ENCODE measurements at regions not wholly inside any gene's neighbourhood (a gene's known extent, or its start where the extent isn't known, plus 50 kb on each side); places are given as distances from the start of the nearest gene placed in this dataset.

- no peak overlapping the region for H3K27ac ChIP-seq
- H3K9me3 ChIP-seq, result no peaks in the 10 kb centered on the region
- H3K36me3 ChIP-seq (ENCODE audit: insufficient read depth in 1 of 2, low read depth in 1 of 2), result no peaks in the 10 kb centered on the region
- WGBS, 3 donors, result 59 to 71% (median 69%) methylated on average over 4 of the region's 4 CpGs
- no peak for DNase-seq
- ATAC-seq, result no peak
- no peaks in the 10 kb centered on the region for H3K4me1 ChIP-seq
- no peaks in the 10 kb centered on the region for H3K27me3 ChIP-seq (ENCODE audit: insufficient read depth in 3 of 3, low read length in 2 of 3)
- no peak overlapping the region for H3K4me3 ChIP-seq
- intact Hi-C loops (cut with DNase I), result no loop called here
- TF ChIP-seq, protein P1, sequence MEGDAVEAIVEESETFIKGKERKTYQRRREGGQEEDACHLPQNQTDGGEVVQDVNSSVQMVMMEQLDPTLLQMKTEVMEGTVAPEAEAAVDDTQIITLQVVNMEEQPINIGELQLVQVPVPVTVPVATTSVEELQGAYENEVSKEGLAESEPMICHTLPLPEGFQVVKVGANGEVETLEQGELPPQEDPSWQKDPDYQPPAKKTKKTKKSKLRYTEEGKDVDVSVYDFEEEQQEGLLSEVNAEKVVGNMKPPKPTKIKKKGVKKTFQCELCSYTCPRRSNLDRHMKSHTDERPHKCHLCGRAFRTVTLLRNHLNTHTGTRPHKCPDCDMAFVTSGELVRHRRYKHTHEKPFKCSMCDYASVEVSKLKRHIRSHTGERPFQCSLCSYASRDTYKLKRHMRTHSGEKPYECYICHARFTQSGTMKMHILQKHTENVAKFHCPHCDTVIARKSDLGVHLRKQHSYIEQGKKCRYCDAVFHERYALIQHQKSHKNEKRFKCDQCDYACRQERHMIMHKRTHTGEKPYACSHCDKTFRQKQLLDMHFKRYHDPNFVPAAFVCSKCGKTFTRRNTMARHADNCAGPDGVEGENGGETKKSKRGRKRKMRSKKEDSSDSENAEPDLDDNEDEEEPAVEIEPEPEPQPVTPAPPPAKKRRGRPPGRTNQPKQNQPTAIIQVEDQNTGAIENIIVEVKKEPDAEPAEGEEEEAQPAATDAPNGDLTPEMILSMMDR (IDR thresholded peaks at IDR 0.05), result no peak
Observed at GRCh38 chr18:73365018-73365417, 497.2 kb upstream of the NETO1 start.

GRCh38 chr18:73355121-73355520 is 487.3 kb upstream of the NETO1 start:
- intact Hi-C loops (cut with DNase I), result no loop called here
- 57 to 71% (median 69%) methylated on average over 1 of the region's 1 CpG for WGBS, 3 donors
- Histone ChIP-seq H3K27ac (no peak overlapping the region), H3K9me3 (no peaks in the 10 kb centered on the region), H3K36me3 (ENCODE audit: insufficient read depth in 1 of 2, low read depth in 1 of 2) (no peaks in the 10 kb centered on the region), H3K4me1 (no peaks in the 10 kb centered on the region), H3K27me3 (ENCODE audit: insufficient read depth in 3 of 3, low read length in 2 of 3) (no peaks in the 10 kb centered on the region), H3K4me3 (no peak overlapping the region)
- no peak for DNase-seq
- TF ChIP-seq, protein P1 (IDR thresholded peaks at IDR 0.05), result no peak
- ATAC-seq, result no peak

DNA sequence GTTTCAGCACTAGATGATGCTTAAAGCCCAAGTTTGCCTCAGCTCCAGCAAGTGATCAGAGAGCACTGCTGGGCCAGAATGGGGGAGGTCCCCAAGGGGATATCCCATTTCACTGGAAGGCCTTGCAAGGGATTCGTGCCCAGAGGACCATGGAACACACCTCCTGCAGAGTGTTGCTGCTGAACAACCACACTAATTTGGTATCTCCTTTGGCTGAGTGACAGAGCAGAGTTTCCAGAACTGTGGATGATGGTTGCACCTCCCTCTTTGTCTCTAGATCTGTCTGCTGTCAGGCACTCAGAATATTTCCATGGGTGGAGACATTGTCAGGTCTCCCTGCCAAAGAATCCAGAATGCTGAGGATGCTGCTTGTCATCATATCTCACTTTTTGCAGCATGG is 484.8 kb upstream of the NETO1 start:
- 0 to 5% (median 4%) methylated on average over 1 of the region's 1 CpG for whole genome bisulfite sequencing, 3 donors
- intact Hi-C loops (cut with DNase I), result no loop called here
- Histone ChIP-seq H3K27me3 (ENCODE audit: insufficient read depth in 3 of 3, low read length in 2 of 3) (no peaks in the 10 kb centered on the region), H3K27ac (no peak overlapping the region), H3K36me3 (ENCODE audit: insufficient read depth in 1 of 2, low read depth in 1 of 2) (no peaks in the 10 kb centered on the region), H3K4me3 (no peak overlapping the region), H3K9me3 (no peaks in the 10 kb centered on the region), H3K4me1 (no peaks in the 10 kb centered on the region)
- TF ChIP-seq, protein P1 (IDR thresholded peaks at IDR 0.05), result no peak
- DNase-seq (no peak), ATAC-seq (no peak)

GRCh38 chr18:73340135-73340977 is 472.6 kb upstream of the NETO1 start:
- DNase-seq (no peak), ATAC-seq (no peak)
- TF ChIP-seq, protein P1 (IDR thresholded peaks at IDR 0.05), result no peak
- H3K27me3 ChIP-seq (ENCODE audit: insufficient read depth in 3 of 3, low read length in 2 of 3), result no peaks in the 10 kb centered on the region
- no peaks in the 10 kb centered on the region for H3K36me3 ChIP-seq (ENCODE audit: insufficient read depth in 1 of 2, low read depth in 1 of 2)
- no peak overlapping the region for H3K4me3 ChIP-seq
- whole genome bisulfite sequencing, 3 donors, result 81 to 84% (median 82%) methylated on average over 8 of the region's 8 CpGs
- H3K27ac ChIP-seq, result no peak overlapping the region
- no peaks in the 10 kb centered on the region for H3K4me1 ChIP-seq
- H3K9me3 ChIP-seq, result no peaks in the 10 kb centered on the region
- intact Hi-C loops (cut with DNase I), result no loop called here
